GM12878 (cell line): ENCODE measurements at regions not wholly inside any gene's neighbourhood (a gene's known extent, or its start where the extent isn't known, plus 50 kb on each side); places are given as distances from the start of the nearest gene placed in this dataset.

Source experiments
- ATAC-seq: fragments of 200-7000 bp; cut with Tn5 transposase; 3 replicates; pipeline ENCODE4 v1.9.1; 2020; ENCODE audit warnings: mild to moderate bottlenecking, moderate library complexity
- BruUV-seq: library from RNA; stranded (reverse); fragments of 400-500 nt; replicated peaks from 2 replicates; lab custom pipeline; 2021; lab: Mats Ljungman, UMichigan
- CTCF ChIA-PET: fragments of 300-600 bp; sonication (Branson Sonifier 250); formaldehyde crosslinking; extraction: SDS; loops from one replicate; lab custom pipeline; 2021; ENCODE audit warnings: inconsistent platforms; lab: Yijun Ruan, JAX
- POLR2A ChIA-PET: fragments of 350-600 bp; formaldehyde crosslinking; extraction: SDS; loops from one replicate; lab custom pipeline; 2021; ENCODE audit warnings: inconsistent platforms; lab: Charles Lee
- RAD21 ChIA-PET: fragments of 300-600 bp; sonication (Branson Sonifier 250); formaldehyde crosslinking; loops from one replicate; lab custom pipeline; 2023; ENCODE audit warnings: antibody characterized with exemption; ENCODE audit not compliant: unreplicated experiment; lab: Charles Lee
- SMC1A ChIA-PET: fragments of 300-600 bp; sonication (Branson Sonifier 250); formaldehyde crosslinking; loops from one replicate; lab custom pipeline; 2023; ENCODE audit not compliant: unreplicated experiment, uncharacterized antibody; lab: Charles Lee
- DNase-seq: peaks from one replicate; pipeline ENCODE4 v3.0.0-alpha.2; 2011; ENCODE audit warnings: low read depth, low spot score
- FAIRE-seq: peaks from 3 replicates; lab custom pipeline; 2011; peaks lifted over from hg19 to GRCh38; lab: Jason Lieb, UNC
- H2AFZ ChIP-seq: 2 replicates; pipeline ENCODE4 v1.6.0; 2011; ENCODE audit warnings: low read depth, low read length, control low read depth; ENCODE audit not compliant: control insufficient read depth
- H3K27ac ChIP-seq: 2 replicates; pipeline ENCODE4 v1.5.1; 2011; ENCODE audit warnings: control low read depth; ENCODE audit not compliant: control insufficient read depth, insufficient read depth
- H3K27me3 ChIP-seq, 2 experiments: replicated peaks in 1 of 2; 2 replicates each; pipeline versions ENCODE4 v1.6.0 to v1.6.1; 2011; ENCODE audit warnings: low read length in 1 of 2; ENCODE audit not compliant: control insufficient read depth in 2 of 2, insufficient read depth in 2 of 2
- H3K36me3 ChIP-seq, 2 experiments: 2 replicates each; pipeline ENCODE4 v1.5.1; 2011; ENCODE audit warnings: low read length in 1 of 2; ENCODE audit not compliant: control insufficient read depth in 2 of 2, insufficient read depth in 2 of 2
- H3K4me1 ChIP-seq: 2 replicates; pipeline ENCODE4 v1.6.1; 2011; ENCODE audit warnings: mild to moderate bottlenecking, low read length, moderate library complexity, mixed read lengths; ENCODE audit not compliant: control insufficient read depth, insufficient read depth
- H3K4me2 ChIP-seq: 2 replicates; pipeline ENCODE4 v1.6.0; 2011; ENCODE audit warnings: control low read depth; ENCODE audit not compliant: control insufficient read depth, insufficient read depth
- H3K4me3 ChIP-seq: fragments of 200-600 bp; sonication (generic); 2 replicates; pipeline ENCODE4 v1.5.1; 2016
- H3K79me2 ChIP-seq: 2 replicates; pipeline ENCODE4 v1.6.0; 2011; ENCODE audit warnings: low read length; ENCODE audit not compliant: control insufficient read depth, insufficient read depth
- H3K9ac ChIP-seq: 2 replicates; pipeline ENCODE4 v1.8.0; 2011; ENCODE audit warnings: low read length, control low read depth, mixed read lengths; ENCODE audit not compliant: control insufficient read depth, insufficient read depth
- H3K9me3 ChIP-seq: replicated peaks from 3 replicates; pipeline ENCODE4 v1.5.1; 2011; ENCODE audit warnings: mild to moderate bottlenecking, low read length; ENCODE audit not compliant: control insufficient read depth, insufficient read depth
- H4K20me1 ChIP-seq: 2 replicates; pipeline ENCODE4 v1.6.0; 2011; ENCODE audit not compliant: control insufficient read depth, insufficient read depth
- BHLHE40 ChIP-seq, 2 experiments: fragments of 450-650 bp in 1 of 2; IDR thresholded peaks; 2 replicates each; pipeline ENCODE4 v1.6.1; 2011 to 2017; ENCODE audit warnings: low read depth in 2 of 2, borderline replicate concordance in 1 of 2, improper control_type of control experiment in 1 of 2, low read length in 1 of 2, mild to moderate bottlenecking in 1 of 2
- BRCA1 ChIP-seq: IDR thresholded peaks from 2 replicates; pipeline ENCODE4 v1.6.1; 2011; ENCODE audit warnings: low read depth, low read length, improper control_type of control experiment
- CBFB ChIP-seq: IDR thresholded peaks from 2 replicates; pipeline ENCODE4 v1.6.1; 2016; ENCODE audit warnings: antibody characterized with exemption, low read depth
- CHD1 ChIP-seq: IDR thresholded peaks from 2 replicates; pipeline ENCODE4 v1.6.1; 2012; ENCODE audit warnings: low read depth, low read length, improper control_type of control experiment
- E4F1 ChIP-seq: fragments of 450-650 bp; IDR thresholded peaks from 2 replicates; pipeline ENCODE4 v1.6.1; 2018; ENCODE audit warnings: borderline replicate concordance, mild to moderate bottlenecking; ENCODE audit not compliant: partially characterized antibody
- ETV6 ChIP-seq, 2 experiments: fragments of 450-650 bp in 1 of 2; IDR thresholded peaks in 1 of 2; conservative IDR thresholded peaks in 1 of 2; 2 replicates each; pipeline ENCODE4 v1.6.1; 2014; ENCODE audit warnings: antibody characterized with exemption in 1 of 2, borderline replicate concordance in 1 of 2, low read depth in 1 of 2, mild to moderate bottlenecking in 1 of 2, moderate library complexity in 1 of 2
- IKZF2 ChIP-seq, 2 experiments: fragments of 450-650 bp; IDR thresholded peaks; 2 replicates each; pipeline ENCODE4 v1.6.1; 2017; ENCODE audit warnings: mild to moderate bottlenecking in 2 of 2, moderate library complexity in 2 of 2
- IRF4 ChIP-seq: IDR thresholded peaks from 2 replicates; pipeline ENCODE4 v1.6.1; 2011; ENCODE audit warnings: low read depth, low read length
- KLF5 ChIP-seq: fragments of 450-650 bp; IDR thresholded peaks from 2 replicates; pipeline ENCODE4 v1.6.1; 2014; ENCODE audit warnings: mild to moderate bottlenecking; ENCODE audit not compliant: partially characterized antibody
- MTA2 ChIP-seq: fragments of 450-650 bp; IDR thresholded peaks from 2 replicates; pipeline ENCODE4 v1.6.1; 2016; ENCODE audit warnings: low read depth, mild to moderate bottlenecking, moderate library complexity
- MXI1 ChIP-seq: fragments of 150-350 bp; IDR thresholded peaks from 2 replicates; pipeline ENCODE4 v1.6.1; 2011; ENCODE audit warnings: low read depth, mild to moderate bottlenecking, inconsistent platforms, low read length, improper control_type of control experiment
- MYC ChIP-seq: IDR thresholded peaks from 2 replicates; pipeline ENCODE4 v1.6.1; 2011; ENCODE audit warnings: mild to moderate bottlenecking, low read length, moderate library complexity, inconsistent platforms; ENCODE audit not compliant: insufficient read depth, insufficient replicate concordance, insufficient read length, severe bottlenecking
- NBN ChIP-seq: fragments of 450-650 bp; IDR thresholded peaks from 2 replicates; pipeline ENCODE4 v1.6.1; 2016
- NRF1 ChIP-seq: conservative IDR thresholded peaks from 2 replicates; pipeline ENCODE4 v1.6.1; 2011; ENCODE audit warnings: mild to moderate bottlenecking, low read depth, low read length, improper control_type of control experiment
- POU2F2 ChIP-seq: IDR thresholded peaks from 3 replicates; pipeline ENCODE4 v1.6.1; 2011; ENCODE audit warnings: low read depth, mild to moderate bottlenecking, low read length, borderline replicate concordance
- RAD21 ChIP-seq: IDR thresholded peaks from 2 replicates; pipeline ENCODE4 v1.6.1; 2011; ENCODE audit warnings: mild to moderate bottlenecking, low read depth, low read length, moderate library complexity; ENCODE audit not compliant: insufficient read depth
- RAD51 ChIP-seq: fragments of 450-650 bp; IDR thresholded peaks from 2 replicates; pipeline ENCODE4 v1.6.1; 2016; ENCODE audit warnings: moderate library complexity, mild to moderate bottlenecking, inconsistent platforms
- SIN3A ChIP-seq: IDR thresholded peaks from 2 replicates; pipeline ENCODE4 v1.6.1; 2012; ENCODE audit warnings: low read depth, low read length, improper control_type of control experiment
- SREBF2 ChIP-seq: IDR thresholded peaks from 2 replicates; pipeline ENCODE4 v1.6.1; 2012; ENCODE audit warnings: mild to moderate bottlenecking, low read length
- TCF3 ChIP-seq: IDR thresholded peaks from 2 replicates; pipeline ENCODE4 v1.6.1; 2012; ENCODE audit warnings: low read depth, mild to moderate bottlenecking, low read length, borderline replicate concordance; ENCODE audit not compliant: insufficient read depth
- WGBS: methylation state at CpG from one replicate; pipeline ENCODE4 v1.1.6; 2016; ENCODE audit warnings: low lambda C conversion rate; ENCODE audit not compliant: insufficient replicate concordance, insufficient coverage; ENCODE audit errors: missing lambda C conversion rate; 5-methylcytosine and 5-hydroxymethylcytosine counted together
- in situ Hi-C: fragments of 300-500 bp; cut with MboI; formaldehyde crosslinking; loops from 9 replicates; pipeline ENCODE4 v1.14.3; 2018; ENCODE audit warnings: mixed read lengths
- intact Hi-C: fragments of 100-400 bp; cut with micrococcal nuclease; formaldehyde crosslinking; loops from one replicate; pipeline ENCODE4 v1.14.2; 2022; ENCODE audit not compliant: unreplicated experiment

GRCh38 chr9:38240051-38240450 is 152.5 kb upstream of the ALDH1B1 start:
- ATAC-seq, result no peak
- no peaks in the 10 kb centered on the region for H4K20me1 ChIP-seq
- no peak for FAIRE-seq
- no peaks in the 10 kb centered on the region for H3K4me1 ChIP-seq
- H3K4me2 ChIP-seq, result no peak overlapping the region
- H3K79me2 ChIP-seq, result no peaks in the 10 kb centered on the region
- H3K9ac ChIP-seq, result no peak overlapping the region
- ChIA-PET CTCF (no interaction called here), RAD21 (interaction anchor here (0.7 kb wide), 1 partner anchor 12 kb away, joined by 3 read pairs; no protein-coding TSS in a partner anchor), SMC1A (interaction anchor here (0.6 to 1.0 kb wide), 2 partner anchors 9 to 237 kb away, joined by 3 read pairs; no protein-coding TSS in a partner anchor), POLR2A (no interaction called here)
- TF ChIP-seq SIN3A (no peak), IRF4 (no peak), MYC (no peak), CHD1 (no peak), POU2F2 (no peak), MTA2 (no peak), E4F1 (no peak), KLF5 (no peak), NRF1 (no peak), CBFB (no peak), RAD21 (no peak), RAD51 (no peak), MXI1 (no peak), TCF3 (no peak), IKZF2 (IDR thresholded peaks at IDR 0.05) (no peak), NBN (no peak), BRCA1 (no peak), ETV6 (conservative IDR thresholded peaks at IDR 0.05 in 1 of 2, IDR thresholded peaks at IDR 0.05 in 1 of 2; ENCODE audit: borderline replicate concordance in 1 of 2, low read depth in 1 of 2) (no peak), SREBF2 (no peak), BHLHE40 (IDR thresholded peaks at IDR 0.05; ENCODE audit: borderline replicate concordance in 1 of 2, low read depth in 2 of 2, low read length in 1 of 2) (no peak)
- no peak overlapping the region for H3K4me3 ChIP-seq
- H3K36me3 ChIP-seq, result no peaks in the 10 kb centered on the region
- DNase-seq, result no peak
- H2AFZ ChIP-seq, result no peak overlapping the region
- H3K27ac ChIP-seq, result no peak overlapping the region
- no peaks in the 10 kb centered on the region for H3K27me3 ChIP-seq
- H3K9me3 ChIP-seq, result no peaks in the 10 kb centered on the region
- intact Hi-C loops, result no loop called here
- BruUV-seq, result no TSS peak
- in situ Hi-C loops, result no loop called here
- WGBS, result 24% methylated on average over 2 of the region's 2 CpGs
